ENCODE measurements at regions not wholly inside any gene's neighbourhood (a gene's known extent, or its start where the extent isn't known, plus 50 kb on each side); places are given as distances from the start of the nearest gene placed in this dataset.

DNA sequence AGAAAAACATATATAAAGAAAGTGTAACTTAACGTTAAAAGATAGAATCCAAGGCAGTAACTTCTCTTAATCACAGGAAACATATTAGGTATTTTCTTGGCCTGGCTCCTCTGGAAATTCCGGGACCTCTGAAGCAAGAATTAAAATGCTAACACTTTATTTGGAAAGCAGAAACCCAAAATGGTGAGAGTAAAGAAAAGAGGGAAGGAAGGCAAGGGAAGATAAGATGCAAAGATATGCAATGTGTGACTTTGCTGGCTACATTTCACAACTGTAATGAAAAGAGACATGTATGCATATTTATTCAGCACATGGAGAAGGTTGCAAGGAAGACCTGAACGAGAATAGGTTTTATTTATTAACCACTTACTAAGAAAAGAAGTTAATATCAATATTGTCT is 372.5 kb downstream of the TBL1XR1 start:
- TF ChIP-seq, protein P1, sequence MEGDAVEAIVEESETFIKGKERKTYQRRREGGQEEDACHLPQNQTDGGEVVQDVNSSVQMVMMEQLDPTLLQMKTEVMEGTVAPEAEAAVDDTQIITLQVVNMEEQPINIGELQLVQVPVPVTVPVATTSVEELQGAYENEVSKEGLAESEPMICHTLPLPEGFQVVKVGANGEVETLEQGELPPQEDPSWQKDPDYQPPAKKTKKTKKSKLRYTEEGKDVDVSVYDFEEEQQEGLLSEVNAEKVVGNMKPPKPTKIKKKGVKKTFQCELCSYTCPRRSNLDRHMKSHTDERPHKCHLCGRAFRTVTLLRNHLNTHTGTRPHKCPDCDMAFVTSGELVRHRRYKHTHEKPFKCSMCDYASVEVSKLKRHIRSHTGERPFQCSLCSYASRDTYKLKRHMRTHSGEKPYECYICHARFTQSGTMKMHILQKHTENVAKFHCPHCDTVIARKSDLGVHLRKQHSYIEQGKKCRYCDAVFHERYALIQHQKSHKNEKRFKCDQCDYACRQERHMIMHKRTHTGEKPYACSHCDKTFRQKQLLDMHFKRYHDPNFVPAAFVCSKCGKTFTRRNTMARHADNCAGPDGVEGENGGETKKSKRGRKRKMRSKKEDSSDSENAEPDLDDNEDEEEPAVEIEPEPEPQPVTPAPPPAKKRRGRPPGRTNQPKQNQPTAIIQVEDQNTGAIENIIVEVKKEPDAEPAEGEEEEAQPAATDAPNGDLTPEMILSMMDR (IDR thresholded peaks at IDR 0.05; ENCODE audit: borderline replicate concordance, extremely low read depth, low read length, poor library complexity, severe bottlenecking) = no peak
- TF ChIP-seq EZH2 (IDR thresholded peaks at IDR 0.05; ENCODE audit: borderline replicate concordance, low read depth, low read length, severe bottlenecking) = no peak
